SK-N-SH (cell line): ENCODE measurements at regions not wholly inside any gene's neighbourhood (a gene's known extent, or its start where the extent isn't known, plus 50 kb on each side); places are given as distances from the start of the nearest gene placed in this dataset.
A peak's percentile ranks its signal among the peaks of the same experiment; 100 is the strongest.

Experiments
- CTCF ChIA-PET: fragments of 300-600, 350-600 bp; formaldehyde crosslinking; extraction: SDS; loops from one replicate; lab custom pipeline; 2021; lab: Yijun Ruan, JAX
- POLR2A ChIA-PET: fragments of 350-600 bp; sonication (Branson Sonifier 250); formaldehyde crosslinking; extraction: SDS; loops from one replicate; lab custom pipeline; 2020; ENCODE audit warnings: antibody characterized with exemption, inconsistent platforms; lab: Yijun Ruan, JAX
- DNase-seq: peaks from one replicate; pipeline ENCODE4 v3.0.0; 2012
- H2AFZ ChIP-seq: fragments of 200-600 bp; sonication (generic); 2 replicates; pipeline ENCODE4 v1.8.1; 2016; ENCODE audit warnings: antibody characterized with exemption, mild to moderate bottlenecking, low read depth
- H3F3A ChIP-seq: fragments of 200-600 bp; sonication (generic); replicated peaks from 2 replicates; pipeline ENCODE3; 2016; ENCODE audit warnings: antibody characterized with exemption, mild to moderate bottlenecking; ENCODE audit not compliant: insufficient read depth
- H3K27ac ChIP-seq, 2 experiments: fragments of 200-500 bp in 1 of 2; fragments of 200-600 bp in 1 of 2; sonication (Bioruptor generic) in 1 of 2; sonication (generic), shearing (Covaris generic) in 1 of 2; 2 replicates each; pipeline versions ENCODE4 v1.5.1 to v1.6.1; 2014 to 2016; ENCODE audit warnings: low read depth in 2 of 2, inconsistent platforms in 1 of 2, low read length in 1 of 2, mild to moderate bottlenecking in 1 of 2, mixed read lengths in 1 of 2
- H3K27me3 ChIP-seq: fragments of 200-600 bp; sonication (generic), shearing (Covaris generic); 2 replicates; pipeline ENCODE4 v1.6.1; 2016; ENCODE audit warnings: mixed run types; ENCODE audit not compliant: insufficient read depth
- H3K36me3 ChIP-seq, 2 experiments: fragments of 200-500 bp in 1 of 2; fragments of 200-600 bp in 1 of 2; sonication (Bioruptor generic) in 1 of 2; sonication (generic) in 1 of 2; replicated peaks in 1 of 2; 2 replicates each; pipeline versions ENCODE3 to v1.5.1; 2014 to 2016; ENCODE audit warnings: low read length in 1 of 2, mild to moderate bottlenecking in 1 of 2; ENCODE audit not compliant: insufficient read depth in 2 of 2, control insufficient read depth in 1 of 2
- H3K4me1 ChIP-seq, 2 experiments: fragments of 200-500 bp in 1 of 2; fragments of 200-600 bp in 1 of 2; sonication (Bioruptor generic) in 1 of 2; sonication (generic), shearing (Covaris generic) in 1 of 2; 2 replicates each; pipeline versions ENCODE4 v1.5.1 to v1.6.1; 2014 to 2016; ENCODE audit warnings: low read depth in 1 of 2, low read length in 1 of 2, mixed run types in 1 of 2; ENCODE audit not compliant: insufficient read depth in 2 of 2, control insufficient read depth in 1 of 2
- H3K4me2 ChIP-seq: fragments of 200-600 bp; sonication (generic), shearing (Covaris generic); 2 replicates; pipeline ENCODE4 v1.6.1; 2017; ENCODE audit warnings: mixed run types
- H3K4me3 ChIP-seq, 2 experiments: fragments of 200-500 bp in 1 of 2; fragments of 200-600 bp in 1 of 2; sonication (Bioruptor generic) in 1 of 2; sonication (generic), shearing (Covaris generic) in 1 of 2; 2 replicates each; pipeline versions ENCODE4 v1.5.1 to v1.8.1; 2014 to 2016; ENCODE audit warnings: low read depth in 2 of 2, inconsistent platforms in 1 of 2, low read length in 1 of 2, mild to moderate bottlenecking in 1 of 2, mixed read lengths in 1 of 2, moderate library complexity in 1 of 2
- H3K79me2 ChIP-seq: fragments of 200-600 bp; sonication (generic); 2 replicates; pipeline ENCODE4 v1.8.1; 2017; ENCODE audit warnings: mild to moderate bottlenecking; ENCODE audit not compliant: insufficient read depth
- H3K9ac ChIP-seq: fragments of 200-600 bp; sonication (generic); 2 replicates; pipeline ENCODE4 v1.6.1; 2017; ENCODE audit warnings: mixed run types
- H3K9me2 ChIP-seq: fragments of 200-600 bp; sonication (generic); 2 replicates; pipeline ENCODE4 v1.6.1; 2017; ENCODE audit warnings: mixed run types
- H3K9me3 ChIP-seq: fragments of 200-600 bp; sonication (generic); 2 replicates; pipeline ENCODE4 v1.6.1; 2017; ENCODE audit warnings: mixed run types, mild to moderate bottlenecking, moderate library complexity
- H4K20me1 ChIP-seq: fragments of 200-600 bp; sonication (generic); 2 replicates; pipeline ENCODE4 v1.6.1; 2017; ENCODE audit warnings: mild to moderate bottlenecking, mixed run types; ENCODE audit not compliant: insufficient read depth
- CTCF ChIP-seq: fragments of 200-600 bp; sonication (generic); IDR thresholded peaks from 2 replicates; pipeline ENCODE4 v1.6.1; 2017; ENCODE audit warnings: antibody characterized with exemption, mild to moderate bottlenecking, moderate library complexity
- ELF1 ChIP-seq: IDR thresholded peaks from 2 replicates; pipeline ENCODE4 v1.4.0; 2012
- EP300 ChIP-seq, 2 experiments: IDR thresholded peaks; 2 replicates each; pipeline versions ENCODE4 v1.4.0 to v1.6.1; 2012; ENCODE audit warnings: borderline replicate concordance in 1 of 2, low read depth in 1 of 2, low read length in 1 of 2
- FOSL2 ChIP-seq: IDR thresholded peaks from 2 replicates; pipeline ENCODE4 v1.4.0; 2012; ENCODE audit warnings: low read depth, mild to moderate bottlenecking, moderate library complexity, borderline replicate concordance
- FOXJ3 ChIP-seq: sonication (generic); formaldehyde crosslinking; IDR thresholded peaks from 2 replicates; pipeline ENCODE4 v1.5.1; 2020; ENCODE audit warnings: mild to moderate bottlenecking, missing genetic modification reagents
- GABPA ChIP-seq: IDR thresholded peaks from 2 replicates; pipeline ENCODE4 v1.4.0; 2012; ENCODE audit warnings: low read depth, mild to moderate bottlenecking
- MEF2A ChIP-seq: IDR thresholded peaks from 2 replicates; pipeline ENCODE4 v1.4.0; 2012; ENCODE audit warnings: low read depth, borderline replicate concordance
- MXI1 ChIP-seq: IDR thresholded peaks from 2 replicates; pipeline ENCODE4 v1.6.1; 2012; ENCODE audit warnings: mild to moderate bottlenecking, low read depth, low read length, improper control_type of control experiment
- NRF1 ChIP-seq: IDR thresholded peaks from 2 replicates; pipeline ENCODE4 v1.6.1; 2012; ENCODE audit warnings: low read depth, mild to moderate bottlenecking, low read length
- RAD21 ChIP-seq: IDR thresholded peaks from 2 replicates; pipeline ENCODE4 v1.6.1; 2012; ENCODE audit warnings: mild to moderate bottlenecking, low read length
- RCOR1 ChIP-seq: fragments of 150-350 bp; IDR thresholded peaks from 2 replicates; pipeline ENCODE4 v1.6.1; 2017; ENCODE audit warnings: antibody characterized with exemption, low read length
- RFX5 ChIP-seq: IDR thresholded peaks from 2 replicates; pipeline ENCODE4 v1.6.1; 2012; ENCODE audit warnings: mild to moderate bottlenecking, improper control_type of control experiment, low read length
- RXRA ChIP-seq: IDR thresholded peaks from 2 replicates; pipeline ENCODE4 v1.4.0; 2012; ENCODE audit warnings: low read depth, mild to moderate bottlenecking, borderline replicate concordance
- TAF1 ChIP-seq: IDR thresholded peaks from 2 replicates; pipeline ENCODE4 v1.6.1; 2012; ENCODE audit warnings: low read depth, mild to moderate bottlenecking, low read length, moderate library complexity, borderline replicate concordance
- YY1 ChIP-seq: IDR thresholded peaks from 2 replicates; pipeline ENCODE4 v1.4.0; 2012; ENCODE audit warnings: low read depth, mild to moderate bottlenecking
- WGBS: methylation state at CpG from one replicate; pipeline ENCODE4 v1.1.6; 2017; ENCODE audit warnings: low lambda C conversion rate; 5-methylcytosine and 5-hydroxymethylcytosine counted together
- TF ChIP-seq, protein P1 (sequence below): IDR thresholded peaks from 2 replicates; pipeline ENCODE4 v1.4.0; 2012; ENCODE audit warnings: low read depth, borderline replicate concordance
- TF ChIP-seq, protein P2 (sequence below): IDR thresholded peaks from 2 replicates; pipeline ENCODE4 v1.4.0; 2012; ENCODE audit warnings: low read depth
- TF ChIP-seq, protein P3 (sequence below): IDR thresholded peaks from 2 replicates; pipeline ENCODE4 v1.4.0; 2012; ENCODE audit warnings: low read depth, borderline replicate concordance
- TF ChIP-seq, protein P4 (sequence below): IDR thresholded peaks from 2 replicates; pipeline ENCODE4 v1.6.1; 2012; ENCODE audit warnings: mild to moderate bottlenecking, low read depth, low read length, moderate library complexity

GRCh38 chr1:30450818-30451233 is 272.6 kb downstream of the MATN1 start:
- no peak overlapping the region for H3K9ac ChIP-seq
- DNase-seq: peak; percentile 4
- no peaks in the 10 kb centered on the region for H3K9me2 ChIP-seq
- H3K27ac ChIP-seq: no peak overlapping the region
- POLR2A ChIA-PET: no interaction called here
- no peaks in the 10 kb centered on the region for H3K79me2 ChIP-seq
- no peaks in the 10 kb centered on the region for H3K36me3 ChIP-seq
- H3F3A ChIP-seq: no peaks in the 10 kb centered on the region
- 40% methylated on average over 1 of the region's 5 CpGs for WGBS
- no peaks in the 10 kb centered on the region for H3K4me1 ChIP-seq
- no peaks in the 10 kb centered on the region for H3K27me3 ChIP-seq
- H3K4me3 ChIP-seq: no peak overlapping the region
- TF ChIP-seq MXI1: no peak
- no peak for TF ChIP-seq EP300 (IDR thresholded peaks at IDR 0.05; ENCODE audit: borderline replicate concordance in 1 of 2, low read depth in 1 of 2, low read length in 1 of 2)
- no peak for TF ChIP-seq TAF1
- TF ChIP-seq GABPA: no peak
- no peak for TF ChIP-seq YY1
- no peak for TF ChIP-seq NRF1
- no peak for TF ChIP-seq FOXJ3 (CRISPR knock-in tag)
- TF ChIP-seq RXRA: no peak
- TF ChIP-seq RCOR1: no peak
- no peak overlapping the region for H2AFZ ChIP-seq
- CTCF ChIA-PET: interaction anchor here (1.2 kb wide), 1 partner anchor 71 kb away, joined by 5 read pairs; no protein-coding TSS in a partner anchor
- no peaks in the 10 kb centered on the region for H3K9me3 ChIP-seq
- H3K4me2 ChIP-seq: no peak overlapping the region
- no peaks in the 10 kb centered on the region for H4K20me1 ChIP-seq

- ChIA-PET CTCF (interaction anchor here (1.2 kb wide), 1 partner anchor 70 kb away, joined by 5 read pairs; no protein-coding TSS in a partner anchor), POLR2A (no interaction called here)
- Histone ChIP-seq H3K4me3 (no peak overlapping the region), H3K9ac (no peak overlapping the region), H3K9me2 (no peaks in the 10 kb centered on the region), H2AFZ (no peak overlapping the region), H3K9me3 (no peaks in the 10 kb centered on the region), H3K36me3 (no peaks in the 10 kb centered on the region), H3K27ac (no peak overlapping the region), H3K4me2 (no peak overlapping the region), H3F3A (no peaks in the 10 kb centered on the region), H4K20me1 (no peaks in the 10 kb centered on the region), H3K4me1 (no peaks in the 10 kb centered on the region), H3K27me3 (no peaks in the 10 kb centered on the region), H3K79me2 (no peaks in the 10 kb centered on the region)
- DNase-seq: peak; percentile 2
- WGBS: 18% methylated on average over 7 of the region's 7 CpGs
- TF ChIP-seq, protein P1, sequence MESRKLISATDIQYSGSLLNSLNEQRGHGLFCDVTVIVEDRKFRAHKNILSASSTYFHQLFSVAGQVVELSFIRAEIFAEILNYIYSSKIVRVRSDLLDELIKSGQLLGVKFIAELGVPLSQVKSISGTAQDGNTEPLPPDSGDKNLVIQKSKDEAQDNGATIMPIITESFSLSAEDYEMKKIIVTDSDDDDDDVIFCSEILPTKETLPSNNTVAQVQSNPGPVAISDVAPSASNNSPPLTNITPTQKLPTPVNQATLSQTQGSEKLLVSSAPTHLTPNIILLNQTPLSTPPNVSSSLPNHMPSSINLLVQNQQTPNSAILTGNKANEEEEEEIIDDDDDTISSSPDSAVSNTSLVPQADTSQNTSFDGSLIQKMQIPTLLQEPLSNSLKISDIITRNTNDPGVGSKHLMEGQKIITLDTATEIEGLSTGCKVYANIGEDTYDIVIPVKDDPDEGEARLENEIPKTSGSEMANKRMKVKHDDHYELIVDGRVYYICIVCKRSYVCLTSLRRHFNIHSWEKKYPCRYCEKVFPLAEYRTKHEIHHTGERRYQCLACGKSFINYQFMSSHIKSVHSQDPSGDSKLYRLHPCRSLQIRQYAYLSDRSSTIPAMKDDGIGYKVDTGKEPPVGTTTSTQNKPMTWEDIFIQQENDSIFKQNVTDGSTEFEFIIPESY: no peak
- no peak for TF ChIP-seq YY1
- TF ChIP-seq, protein P2, sequence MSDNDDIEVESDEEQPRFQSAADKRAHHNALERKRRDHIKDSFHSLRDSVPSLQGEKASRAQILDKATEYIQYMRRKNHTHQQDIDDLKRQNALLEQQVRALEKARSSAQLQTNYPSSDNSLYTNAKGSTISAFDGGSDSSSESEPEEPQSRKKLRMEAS: no peak
- no peak for TF ChIP-seq CTCF
- TF ChIP-seq RFX5: no peak
- TF ChIP-seq EP300 (IDR thresholded peaks at IDR 0.05; ENCODE audit: borderline replicate concordance in 1 of 2, low read depth in 1 of 2, low read length in 1 of 2): no peak
- TF ChIP-seq GABPA: no peak
- TF ChIP-seq, protein P3, sequence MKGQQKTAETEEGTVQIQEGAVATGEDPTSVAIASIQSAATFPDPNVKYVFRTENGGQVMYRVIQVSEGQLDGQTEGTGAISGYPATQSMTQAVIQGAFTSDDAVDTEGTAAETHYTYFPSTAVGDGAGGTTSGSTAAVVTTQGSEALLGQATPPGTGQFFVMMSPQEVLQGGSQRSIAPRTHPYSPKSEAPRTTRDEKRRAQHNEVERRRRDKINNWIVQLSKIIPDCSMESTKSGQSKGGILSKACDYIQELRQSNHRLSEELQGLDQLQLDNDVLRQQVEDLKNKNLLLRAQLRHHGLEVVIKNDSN: no peak
- TF ChIP-seq FOXJ3 (CRISPR knock-in tag): no peak
- TF ChIP-seq NRF1: no peak
- TF ChIP-seq, protein P4, sequence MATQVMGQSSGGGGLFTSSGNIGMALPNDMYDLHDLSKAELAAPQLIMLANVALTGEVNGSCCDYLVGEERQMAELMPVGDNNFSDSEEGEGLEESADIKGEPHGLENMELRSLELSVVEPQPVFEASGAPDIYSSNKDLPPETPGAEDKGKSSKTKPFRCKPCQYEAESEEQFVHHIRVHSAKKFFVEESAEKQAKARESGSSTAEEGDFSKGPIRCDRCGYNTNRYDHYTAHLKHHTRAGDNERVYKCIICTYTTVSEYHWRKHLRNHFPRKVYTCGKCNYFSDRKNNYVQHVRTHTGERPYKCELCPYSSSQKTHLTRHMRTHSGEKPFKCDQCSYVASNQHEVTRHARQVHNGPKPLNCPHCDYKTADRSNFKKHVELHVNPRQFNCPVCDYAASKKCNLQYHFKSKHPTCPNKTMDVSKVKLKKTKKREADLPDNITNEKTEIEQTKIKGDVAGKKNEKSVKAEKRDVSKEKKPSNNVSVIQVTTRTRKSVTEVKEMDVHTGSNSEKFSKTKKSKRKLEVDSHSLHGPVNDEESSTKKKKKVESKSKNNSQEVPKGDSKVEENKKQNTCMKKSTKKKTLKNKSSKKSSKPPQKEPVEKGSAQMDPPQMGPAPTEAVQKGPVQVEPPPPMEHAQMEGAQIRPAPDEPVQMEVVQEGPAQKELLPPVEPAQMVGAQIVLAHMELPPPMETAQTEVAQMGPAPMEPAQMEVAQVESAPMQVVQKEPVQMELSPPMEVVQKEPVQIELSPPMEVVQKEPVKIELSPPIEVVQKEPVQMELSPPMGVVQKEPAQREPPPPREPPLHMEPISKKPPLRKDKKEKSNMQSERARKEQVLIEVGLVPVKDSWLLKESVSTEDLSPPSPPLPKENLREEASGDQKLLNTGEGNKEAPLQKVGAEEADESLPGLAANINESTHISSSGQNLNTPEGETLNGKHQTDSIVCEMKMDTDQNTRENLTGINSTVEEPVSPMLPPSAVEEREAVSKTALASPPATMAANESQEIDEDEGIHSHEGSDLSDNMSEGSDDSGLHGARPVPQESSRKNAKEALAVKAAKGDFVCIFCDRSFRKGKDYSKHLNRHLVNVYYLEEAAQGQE: no peak
- TF ChIP-seq RAD21: no peak
- TF ChIP-seq FOSL2: no peak
- TF ChIP-seq MEF2A: no peak
- no peak for TF ChIP-seq ELF1
Measured at GRCh38 chr1:30450148-30450817, 273.1 kb downstream of the MATN1 start.
